Activated CD4-positive, alpha-beta memory T cell treated with anti-CD3 and anti-CD28 coated beads for 36 hours (primary cell): ENCODE measurements at regions not wholly inside any gene's neighbourhood (a gene's known extent, or its start where the extent isn't known, plus 50 kb on each side); places are given as distances from the start of the nearest gene placed in this dataset.

Experiments
- CTCF ChIA-PET: fragments of 350-600 bp; sonication (Branson Sonifier 250); formaldehyde crosslinking; loops from one replicate; lab custom pipeline; 2021; ENCODE audit warnings: antibody characterized with exemption, inconsistent platforms; lab: Charles Lee
- POLR2A ChIA-PET: fragments of 350-600 bp; sonication (Branson Sonifier 250); formaldehyde crosslinking; loops from one replicate; lab custom pipeline; 2021; ENCODE audit warnings: antibody characterized with exemption; lab: Charles Lee
- DNase-seq: peaks from one replicate; pipeline ENCODE4 v3.0.0-alpha.2; 2020
- H3K27ac Mint-ChIP-seq: one replicate; pipeline ENCODE4 v1.8.0; 2021; ENCODE audit warnings: mixed read lengths
- H3K27me3 Mint-ChIP-seq: one replicate; pipeline ENCODE4 v1.8.0; 2021; ENCODE audit warnings: mixed read lengths
- H3K36me3 Mint-ChIP-seq: one replicate; pipeline ENCODE4 v1.8.0; 2021; ENCODE audit warnings: mixed read lengths
- H3K4me1 Mint-ChIP-seq: one replicate; pipeline ENCODE4 v1.8.0; 2021; ENCODE audit warnings: low read depth, mixed read lengths
- H3K4me3 Mint-ChIP-seq: one replicate; pipeline ENCODE4 v1.8.0; 2021; ENCODE audit warnings: mild to moderate bottlenecking, mixed read lengths
- H3K9me3 Mint-ChIP-seq: one replicate; pipeline ENCODE4 v1.8.0; 2021; ENCODE audit warnings: mixed read lengths
- intact Hi-C: fragments of 100-400 bp; cut with micrococcal nuclease; formaldehyde crosslinking; loops from one replicate; pipeline ENCODE4 v1.15.1; 2023

- intact Hi-C loops, result no loop called here
- no peak for DNase-seq
- CTCF ChIA-PET, result no interaction called here
- Mint-ChIP-seq H3K9me3 (no peaks in the 10 kb centered on the region), H3K27ac (no peak overlapping the region), H3K36me3 (no peaks in the 10 kb centered on the region), H3K27me3 (peaks cover 3% of the 10 kb centered on the region), H3K4me3 (no peak overlapping the region), H3K4me1 (no peaks in the 10 kb centered on the region)
- POLR2A ChIA-PET, result no interaction called here
Measured at GRCh38 chr3:54008744-54009143, 113.6 kb upstream of the CACNA2D3 start.

DNA sequence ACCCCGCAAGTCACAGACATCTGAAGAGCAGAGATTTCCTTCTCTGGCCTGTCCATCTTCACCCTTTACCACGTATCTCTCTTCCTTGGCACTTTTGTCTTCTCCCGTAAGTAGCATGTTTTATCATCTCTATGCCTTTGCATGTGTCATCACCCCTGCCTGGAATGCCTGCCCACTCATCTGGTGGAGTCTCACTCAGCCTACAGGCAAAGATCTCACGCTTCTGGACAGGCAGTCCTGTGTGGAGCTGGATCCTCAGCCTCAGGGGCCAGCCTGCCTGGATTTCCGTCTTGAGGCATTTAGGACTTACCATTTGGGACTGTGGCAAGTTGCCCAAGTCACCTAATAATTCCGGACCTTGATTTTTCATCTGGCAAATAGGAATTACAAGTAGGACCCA, 114.3 kb upstream of the CACNA2D3 start:
- H3K27me3 Mint-ChIP-seq, result peaks cover 3% of the 10 kb centered on the region
- no peak overlapping the region for H3K27ac Mint-ChIP-seq
- no peaks in the 10 kb centered on the region for H3K36me3 Mint-ChIP-seq
- CTCF ChIA-PET, result interaction anchor here (0.7 kb wide), 1 partner anchor 333 kb away, joined by 3 read pairs; no protein-coding TSS in a partner anchor
- no peak overlapping the region for H3K4me3 Mint-ChIP-seq
- DNase-seq, result no peak
- H3K9me3 Mint-ChIP-seq, result no peaks in the 10 kb centered on the region
- no peaks in the 10 kb centered on the region for H3K4me1 Mint-ChIP-seq
- intact Hi-C loops, result no loop called here
- POLR2A ChIA-PET, result no interaction called here

DNA sequence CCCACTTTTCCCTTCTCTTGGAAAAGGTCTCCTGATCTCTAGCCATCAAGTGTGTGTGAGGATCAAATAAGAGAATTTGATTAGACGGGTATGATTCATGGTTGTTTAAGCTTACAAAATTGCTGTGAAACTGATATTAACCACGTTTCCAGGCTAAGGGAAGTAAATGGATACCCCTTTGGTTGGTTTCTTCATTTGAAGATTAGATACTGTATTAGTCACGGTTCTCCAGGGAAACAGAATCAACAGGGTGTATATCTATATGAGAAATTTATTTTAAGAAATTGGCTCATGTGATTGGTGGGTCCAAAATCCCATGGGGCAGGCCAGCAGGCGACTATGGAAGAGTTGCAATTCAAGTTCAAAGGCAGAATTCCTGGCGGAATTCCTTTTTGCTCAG, 112.7 kb upstream of the SELENOK start:
- intact Hi-C loops, result no loop called here
- H3K4me1 Mint-ChIP-seq, result no peaks in the 10 kb centered on the region
- peaks cover 2% of the 10 kb centered on the region for H3K27me3 Mint-ChIP-seq
- no peak overlapping the region for H3K27ac Mint-ChIP-seq
- H3K9me3 Mint-ChIP-seq, result no peaks in the 10 kb centered on the region
- no peak for DNase-seq
- CTCF ChIA-PET, result no interaction called here
- H3K36me3 Mint-ChIP-seq, result no peaks in the 10 kb centered on the region
- POLR2A ChIA-PET, result no interaction called here
- no peak overlapping the region for H3K4me3 Mint-ChIP-seq

DNA sequence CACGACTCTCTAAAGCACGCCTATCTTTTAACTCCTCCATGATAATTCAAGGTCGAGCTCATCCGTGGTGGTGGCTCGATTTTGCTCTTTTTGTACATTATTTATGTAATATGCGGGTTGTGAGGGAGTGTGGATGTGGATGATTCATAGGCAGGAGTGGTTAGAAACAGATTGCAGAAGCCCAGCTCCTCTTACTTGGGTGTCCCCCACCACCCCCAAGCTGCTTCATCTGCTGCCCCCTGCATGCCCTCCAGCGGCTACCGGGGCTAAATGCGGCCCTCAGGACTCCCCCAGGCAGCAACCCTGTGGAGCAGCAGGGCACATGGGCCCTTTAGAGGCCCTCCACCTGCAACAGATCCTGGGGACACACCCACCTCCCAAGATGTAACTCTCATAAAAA, 111.5 kb upstream of the SELENOK start:
- no peaks in the 10 kb centered on the region for H3K36me3 Mint-ChIP-seq
- H3K27me3 Mint-ChIP-seq, result no peaks in the 10 kb centered on the region
- H3K4me1 Mint-ChIP-seq, result no peaks in the 10 kb centered on the region
- intact Hi-C loops, result no loop called here
- H3K4me3 Mint-ChIP-seq, result no peak overlapping the region
- POLR2A ChIA-PET, result no interaction called here
- no peak overlapping the region for H3K27ac Mint-ChIP-seq
- CTCF ChIA-PET, result no interaction called here
- no peaks in the 10 kb centered on the region for H3K9me3 Mint-ChIP-seq
- no peak for DNase-seq

DNA sequence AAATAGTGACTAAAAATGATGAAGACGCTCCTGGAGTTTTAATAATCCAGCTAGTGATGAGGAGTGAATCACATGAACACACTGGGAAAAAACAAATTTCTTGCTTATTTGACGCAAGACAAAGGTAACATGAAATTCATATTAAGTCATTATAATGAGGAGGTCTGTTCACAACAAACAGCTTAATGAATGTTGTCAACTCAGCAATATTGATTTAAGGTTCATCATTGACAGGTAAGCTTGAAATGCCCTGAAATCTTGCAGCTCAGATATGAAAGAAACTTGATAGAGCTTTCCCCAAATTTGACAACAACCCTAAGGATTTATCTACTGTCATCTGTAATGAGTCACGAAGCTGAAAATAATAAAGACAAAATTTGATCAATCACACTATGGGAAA, 108.1 kb upstream of the SELENOK start:
- no peak for DNase-seq
- Mint-ChIP-seq H3K27me3 (peaks cover 5% of the 10 kb centered on the region), H3K27ac (no peak overlapping the region), H3K9me3 (no peaks in the 10 kb centered on the region), H3K4me1 (no peaks in the 10 kb centered on the region), H3K4me3 (no peak overlapping the region), H3K36me3 (no peaks in the 10 kb centered on the region)
- ChIA-PET POLR2A (no interaction called here), CTCF (no interaction called here)
- intact Hi-C loops, result no loop called here

- H3K27ac Mint-ChIP-seq, result no peak overlapping the region
- CTCF ChIA-PET, result no interaction called here
Measured at GRCh38 chr3:53998980-53999379, 107.3 kb upstream of the SELENOK start.

DNA sequence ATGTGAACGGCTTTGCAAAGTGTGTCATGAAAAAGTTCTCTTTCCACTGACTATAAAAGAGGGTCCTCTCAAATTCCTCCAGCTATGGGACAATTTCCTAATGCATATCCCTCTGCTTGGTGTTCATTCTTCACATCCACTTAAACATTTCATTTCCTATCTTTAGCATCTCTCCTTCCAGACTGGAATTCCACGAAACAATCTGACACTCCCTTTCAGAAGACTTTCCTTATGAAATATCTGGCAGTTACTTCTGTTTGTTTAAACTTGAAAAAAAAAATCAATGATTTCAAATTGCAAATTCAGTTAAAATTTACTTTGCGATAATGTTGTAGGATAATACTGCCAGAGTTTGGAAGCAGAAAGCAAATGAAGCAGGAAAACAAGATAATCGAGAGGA, 105.8 kb upstream of the SELENOK start:
- DNase-seq, result no peak
- H3K27me3 Mint-ChIP-seq, result peaks cover 6% of the 10 kb centered on the region
- H3K4me3 Mint-ChIP-seq, result no peak overlapping the region
- H3K4me1 Mint-ChIP-seq, result no peaks in the 10 kb centered on the region
- H3K27ac Mint-ChIP-seq, result no peak overlapping the region
- ChIA-PET CTCF (no interaction called here), POLR2A (no interaction called here)
- intact Hi-C loops, result no loop called here
- H3K9me3 Mint-ChIP-seq, result no peaks in the 10 kb centered on the region
- no peaks in the 10 kb centered on the region for H3K36me3 Mint-ChIP-seq

More at GRCh38 chr3:53998980-53999379, 107.3 kb upstream of the SELENOK start:
- DNase-seq, result no peak
- POLR2A ChIA-PET, result no interaction called here
- H3K4me3 Mint-ChIP-seq, result no peak overlapping the region
- peaks cover 5% of the 10 kb centered on the region for H3K27me3 Mint-ChIP-seq
- intact Hi-C loops, result no loop called here
- no peaks in the 10 kb centered on the region for H3K9me3 Mint-ChIP-seq
- H3K4me1 Mint-ChIP-seq, result no peaks in the 10 kb centered on the region
- no peaks in the 10 kb centered on the region for H3K36me3 Mint-ChIP-seq

- intact Hi-C loops, result no loop called here
- no peaks in the 10 kb centered on the region for H3K36me3 Mint-ChIP-seq
- no peak overlapping the region for H3K4me3 Mint-ChIP-seq
- no peak for DNase-seq
- H3K9me3 Mint-ChIP-seq, result no peaks in the 10 kb centered on the region
- H3K27me3 Mint-ChIP-seq, result peaks cover 9% of the 10 kb centered on the region
- no peaks in the 10 kb centered on the region for H3K4me1 Mint-ChIP-seq
- ChIA-PET POLR2A (no interaction called here), CTCF (no interaction called here)
- H3K27ac Mint-ChIP-seq, result no peak overlapping the region
Measured at GRCh38 chr3:53996141-53996874, 104.6 kb upstream of the SELENOK start.

DNA sequence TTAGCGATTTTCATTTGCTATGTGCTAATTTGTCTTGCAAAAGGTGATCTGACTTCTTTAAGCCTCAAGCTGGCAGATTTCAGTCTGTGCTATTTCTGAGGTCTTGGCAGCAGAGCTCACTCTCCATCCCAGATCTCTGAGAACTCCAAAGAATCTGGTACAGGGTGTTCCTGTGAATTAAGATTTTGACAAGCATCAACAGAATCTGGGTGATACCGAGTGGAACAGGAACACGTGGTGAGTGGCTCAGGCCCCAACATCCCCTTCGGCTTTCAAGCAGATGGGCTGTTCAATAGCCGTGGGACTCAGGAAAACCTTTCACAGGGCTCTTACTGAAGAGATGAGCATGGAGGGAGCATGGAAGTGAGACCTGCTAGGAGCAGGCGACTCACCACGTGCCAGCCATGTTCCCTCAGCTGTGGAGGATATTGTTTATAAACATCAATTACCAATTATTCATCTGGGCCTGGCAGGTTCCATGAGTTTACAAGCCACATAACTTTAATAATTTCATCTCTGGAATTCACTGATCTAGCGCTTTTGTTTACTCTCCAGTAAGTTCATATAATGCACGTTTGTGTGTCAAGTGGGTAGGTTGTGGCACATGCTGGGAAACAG, 103.4 kb upstream of the SELENOK start:
- Mint-ChIP-seq H3K27ac (no peak overlapping the region), H3K9me3 (no peaks in the 10 kb centered on the region), H3K4me1 (no peaks in the 10 kb centered on the region), H3K27me3 (peaks cover 9% of the 10 kb centered on the region), H3K36me3 (no peaks in the 10 kb centered on the region), H3K4me3 (no peak overlapping the region)
- ChIA-PET POLR2A (no interaction called here), CTCF (no interaction called here)
- no peak for DNase-seq
- intact Hi-C loops, result no loop called here

- Mint-ChIP-seq H3K4me3 (no peak overlapping the region), H3K27ac (no peak overlapping the region), H3K4me1 (no peaks in the 10 kb centered on the region), H3K9me3 (no peaks in the 10 kb centered on the region), H3K27me3 (peaks cover 5% of the 10 kb centered on the region), H3K36me3 (no peaks in the 10 kb centered on the region)
- CTCF ChIA-PET, result no interaction called here
- DNase-seq, result no peak
- intact Hi-C loops, result no loop called here
- POLR2A ChIA-PET, result no interaction called here
Measured at GRCh38 chr3:53991240-53991639, 99.6 kb upstream of the SELENOK start.

GRCh38 chr3:53989946-53990345, 98.3 kb upstream of the SELENOK start:
- ChIA-PET POLR2A (no interaction called here), CTCF (no interaction called here)
- no peaks in the 10 kb centered on the region for H3K4me1 Mint-ChIP-seq
- H3K4me3 Mint-ChIP-seq, result no peak overlapping the region
- H3K27me3 Mint-ChIP-seq, result peaks cover 5% of the 10 kb centered on the region
- no peaks in the 10 kb centered on the region for H3K36me3 Mint-ChIP-seq
- H3K9me3 Mint-ChIP-seq, result no peaks in the 10 kb centered on the region
- no peak overlapping the region for H3K27ac Mint-ChIP-seq
- no peak for DNase-seq
- intact Hi-C loops, result no loop called here

DNA sequence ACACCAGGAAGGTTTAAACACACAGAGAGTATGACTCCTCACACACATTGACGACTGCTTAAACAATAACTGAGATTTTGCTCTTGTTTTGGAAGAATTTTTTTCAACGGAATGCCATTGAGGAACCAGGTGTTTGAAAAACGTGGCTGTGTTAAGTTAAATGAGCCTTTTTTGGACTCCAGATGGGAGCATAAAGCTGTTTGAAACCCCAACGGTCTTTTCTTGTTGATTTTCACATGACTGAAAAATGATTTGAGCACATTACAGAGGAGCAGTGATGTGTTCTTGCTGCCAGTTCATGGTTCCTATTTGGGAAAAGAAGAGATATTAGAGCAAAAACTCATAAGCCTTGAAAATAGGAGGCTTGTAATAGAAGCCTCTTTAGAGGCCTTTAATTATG, 97.8 kb upstream of the SELENOK start:
- CTCF ChIA-PET, result no interaction called here
- Mint-ChIP-seq H3K4me3 (no peak overlapping the region), H3K4me1 (no peaks in the 10 kb centered on the region), H3K27ac (no peak overlapping the region), H3K27me3 (peaks cover 5% of the 10 kb centered on the region), H3K36me3 (no peaks in the 10 kb centered on the region), H3K9me3 (peaks cover 1% of the 10 kb centered on the region)
- POLR2A ChIA-PET, result no interaction called here
- DNase-seq, result no peak
- intact Hi-C loops, result no loop called here

DNA sequence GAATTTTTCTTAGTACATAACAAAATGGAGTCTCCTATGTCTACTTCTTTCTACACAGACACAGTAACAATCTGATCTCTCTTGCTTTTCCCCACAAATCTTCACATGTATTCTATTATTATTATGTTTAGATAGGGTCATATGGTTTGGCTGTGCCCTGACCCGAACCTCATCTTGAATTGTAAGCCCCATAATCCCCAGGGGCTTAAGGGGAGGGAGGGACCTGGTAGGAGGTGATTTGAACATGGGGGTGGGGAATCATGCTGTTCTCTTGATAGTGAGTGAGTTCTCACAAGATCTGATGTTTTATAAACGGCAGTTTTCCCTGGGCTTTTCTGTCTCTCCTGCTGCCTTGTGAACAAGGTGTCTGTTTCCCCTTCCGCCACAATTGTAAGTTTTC, 86.7 kb upstream of the SELENOK start:
- Mint-ChIP-seq H3K27ac (no peak overlapping the region), H3K9me3 (peaks cover 22% of the 10 kb centered on the region), H3K36me3 (no peaks in the 10 kb centered on the region), H3K27me3 (peaks cover 3% of the 10 kb centered on the region), H3K4me1 (no peaks in the 10 kb centered on the region), H3K4me3 (no peak overlapping the region)
- ChIA-PET CTCF (no interaction called here), POLR2A (no interaction called here)
- intact Hi-C loops, result no loop called here
- DNase-seq, result no peak
